CD4-positive, alpha-beta T cell treated with Interleukin-6 for 4 hours (primary cell): ENCODE measurements at regions not wholly inside any gene's neighbourhood (a gene's known extent, or its start where the extent isn't known, plus 50 kb on each side); places are given as distances from the start of the nearest gene placed in this dataset.

Source experiments
- DNase-seq: peaks from one replicate; pipeline ENCODE4 v3.0.0-alpha.2; 2020; ENCODE audit warnings: mixed read lengths

DNA sequence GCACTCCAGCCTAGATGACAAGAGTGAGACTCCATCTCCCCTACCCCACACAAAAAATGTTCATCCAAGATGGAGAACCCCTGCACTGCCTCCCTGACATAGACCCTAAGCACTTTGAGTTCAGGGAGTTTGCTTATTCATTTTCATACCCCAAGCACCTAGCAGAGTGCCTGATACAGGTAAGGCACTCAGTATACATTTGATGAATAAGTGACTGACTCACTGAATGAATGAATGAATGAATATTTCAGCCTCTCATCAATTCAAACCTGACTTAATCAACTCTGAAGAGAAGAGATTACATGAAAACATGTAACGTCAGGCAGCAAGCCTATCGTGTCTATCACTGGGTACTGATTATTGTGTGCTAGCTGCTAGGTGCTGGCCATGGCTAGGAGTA is 121.3 kb upstream of the GADD45A start:
- DNase-seq = no peak

DNA sequence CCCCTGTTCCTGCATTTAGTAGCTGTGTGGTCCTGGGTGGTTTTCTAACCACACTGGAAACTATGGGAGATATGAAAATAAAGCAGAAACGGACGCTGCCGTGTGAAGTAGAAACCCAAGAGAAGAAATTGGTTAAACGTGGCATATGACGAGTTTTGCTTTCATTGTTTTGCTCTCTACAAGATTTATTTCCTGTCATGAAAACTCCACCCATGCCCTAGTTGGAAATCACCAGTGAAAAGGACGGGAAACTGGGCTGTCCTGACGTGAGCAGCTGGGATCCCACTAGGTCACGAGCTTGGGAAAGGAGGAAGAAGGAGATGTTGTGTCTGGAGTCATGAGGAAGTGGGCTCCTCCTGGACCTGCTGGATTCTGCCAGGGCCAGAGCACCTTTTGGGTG is 120.8 kb upstream of the GADD45A start:
- DNase-seq = no peak

DNA sequence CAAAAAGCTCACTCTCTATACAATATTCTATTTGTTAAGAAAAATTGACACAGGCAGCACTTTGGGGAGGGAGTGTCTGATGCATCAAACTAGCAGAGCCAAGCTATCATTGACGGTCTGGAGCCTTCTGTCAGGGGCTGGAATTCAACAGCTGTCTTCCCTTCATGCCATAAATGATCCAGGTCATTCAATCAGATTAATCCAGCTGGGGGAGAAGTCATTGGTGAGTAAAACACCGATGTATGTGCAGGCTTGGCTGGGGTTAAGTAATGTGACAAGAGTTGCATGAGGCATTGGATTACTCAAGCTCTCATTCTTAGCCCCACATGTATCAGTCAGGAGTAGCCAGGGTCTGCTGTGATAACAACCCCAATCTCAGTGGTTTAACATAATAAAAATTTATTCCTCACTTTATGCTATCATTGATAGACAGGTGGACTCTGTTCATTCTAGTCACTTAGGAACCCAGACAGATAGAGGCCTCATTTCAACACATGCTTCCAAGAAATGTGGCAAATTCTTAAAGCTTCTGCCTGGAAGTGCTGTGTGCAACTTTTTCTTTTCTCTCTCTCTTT is 118.1 kb upstream of the GADD45A start:
- no peak for DNase-seq

DNA sequence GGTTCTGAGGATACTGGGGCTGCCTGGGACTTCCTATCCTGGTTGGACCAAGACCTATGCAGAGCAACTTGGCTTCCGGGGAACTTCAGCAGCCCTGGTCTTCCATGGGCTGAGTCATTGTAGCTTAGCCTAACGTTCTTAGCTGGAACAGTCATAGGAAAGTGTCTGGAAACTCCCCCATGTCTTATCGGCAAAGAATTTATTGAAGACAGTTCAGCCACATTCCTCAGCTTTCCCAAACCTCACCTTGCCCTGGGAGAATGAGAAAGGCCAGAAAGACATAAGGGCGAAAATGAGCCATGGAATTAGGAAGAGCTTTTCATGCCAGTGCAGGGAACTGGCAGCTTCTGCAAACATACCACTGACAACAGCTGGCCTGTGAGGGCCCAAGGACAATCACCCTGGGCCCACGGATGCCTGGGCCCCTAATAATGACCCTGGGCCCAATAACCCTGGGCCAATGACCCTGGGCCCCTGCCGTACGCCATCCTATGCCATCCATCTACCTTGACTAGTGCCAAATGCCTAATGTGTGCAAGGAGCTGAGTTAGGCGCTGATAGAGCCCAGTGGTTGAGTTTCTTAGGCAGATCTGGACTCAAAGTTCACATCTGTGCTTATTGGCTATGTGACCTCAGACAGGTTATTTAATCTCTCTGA is 114.4 kb upstream of the GADD45A start:
- no peak for DNase-seq

DNA sequence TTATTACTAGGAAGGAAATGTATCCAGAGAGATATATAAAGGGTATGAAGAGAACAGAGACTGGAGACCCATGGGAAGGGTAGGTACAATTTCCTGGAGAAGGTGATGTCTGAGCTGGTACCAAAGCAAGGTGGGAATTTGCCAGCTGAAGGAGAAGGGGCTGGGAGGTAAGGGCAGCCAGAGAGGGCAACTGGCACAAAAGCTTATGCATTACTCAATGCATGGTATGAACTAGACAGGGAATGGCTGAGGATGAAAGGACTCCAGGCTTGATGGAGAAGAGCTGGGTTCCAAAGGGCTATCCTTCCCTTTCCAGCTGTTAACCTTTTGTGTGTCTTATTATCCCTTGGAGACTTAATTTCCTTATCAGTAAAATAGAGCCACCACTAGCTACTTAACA is 113.6 kb upstream of the GADD45A start:
- DNase-seq = no peak

DNA sequence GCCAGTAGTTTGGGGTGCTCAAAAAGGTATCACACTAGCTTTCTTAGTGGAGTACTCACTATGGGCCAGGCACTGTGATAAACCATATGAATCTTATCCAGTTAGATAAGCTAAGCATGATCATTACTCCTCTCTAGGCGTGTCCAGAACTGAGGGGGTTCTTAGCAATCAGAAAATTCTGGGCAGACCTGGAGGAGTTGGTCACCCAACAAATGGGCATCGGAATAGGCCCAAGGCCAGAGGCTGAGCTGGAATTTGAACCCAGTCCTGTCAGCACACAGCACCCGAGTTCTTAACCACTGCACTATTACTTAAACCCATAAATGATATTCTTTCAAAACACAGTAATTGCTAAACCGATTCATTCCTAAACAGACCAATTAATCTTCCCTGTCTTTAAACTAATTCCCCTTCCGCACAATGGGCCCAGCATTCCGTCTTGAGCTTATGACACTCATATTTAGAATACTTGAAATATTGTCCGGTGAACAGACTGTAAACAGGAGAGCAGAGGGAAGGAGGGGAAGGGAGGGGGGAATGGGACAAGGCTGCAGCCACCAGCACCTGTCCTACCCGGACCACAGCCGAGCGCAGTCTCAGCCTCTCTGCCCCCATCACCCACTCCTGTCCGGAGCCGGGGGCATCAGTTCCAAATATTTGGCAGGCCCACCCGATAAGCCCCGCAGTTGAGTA is 113.0 kb upstream of the GADD45A start:
- DNase-seq = no peak

DNA sequence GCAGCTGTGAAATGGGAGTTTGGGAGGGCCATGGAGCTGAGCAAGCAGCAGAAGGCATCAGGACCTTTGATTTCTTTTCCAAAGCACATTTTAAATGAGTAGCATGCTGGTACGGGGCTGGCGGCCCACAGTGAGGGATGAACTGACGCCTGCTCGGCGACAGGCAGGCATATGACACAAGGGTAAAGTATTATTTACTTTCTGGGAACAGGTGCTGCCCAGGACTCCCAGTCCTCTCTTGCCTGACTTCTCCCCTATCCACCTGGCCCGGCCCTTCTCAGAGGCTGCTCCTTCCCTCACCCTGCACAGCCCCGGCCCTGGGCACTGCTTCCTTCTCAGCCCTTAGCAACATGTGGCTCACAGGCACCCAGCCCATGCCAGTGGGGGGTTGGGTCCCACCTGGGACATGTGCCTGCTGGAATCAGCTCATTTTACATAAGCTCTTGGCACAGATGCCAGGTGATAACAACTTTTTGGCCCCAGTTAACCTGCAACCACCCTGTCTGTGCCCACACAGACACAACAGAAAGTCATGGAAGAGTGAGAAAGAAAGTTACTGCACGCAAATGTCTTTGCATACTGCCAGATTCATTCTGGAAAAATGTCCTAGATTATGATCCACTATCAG is 112.3 kb upstream of the GADD45A start:
- DNase-seq = no peak

DNA sequence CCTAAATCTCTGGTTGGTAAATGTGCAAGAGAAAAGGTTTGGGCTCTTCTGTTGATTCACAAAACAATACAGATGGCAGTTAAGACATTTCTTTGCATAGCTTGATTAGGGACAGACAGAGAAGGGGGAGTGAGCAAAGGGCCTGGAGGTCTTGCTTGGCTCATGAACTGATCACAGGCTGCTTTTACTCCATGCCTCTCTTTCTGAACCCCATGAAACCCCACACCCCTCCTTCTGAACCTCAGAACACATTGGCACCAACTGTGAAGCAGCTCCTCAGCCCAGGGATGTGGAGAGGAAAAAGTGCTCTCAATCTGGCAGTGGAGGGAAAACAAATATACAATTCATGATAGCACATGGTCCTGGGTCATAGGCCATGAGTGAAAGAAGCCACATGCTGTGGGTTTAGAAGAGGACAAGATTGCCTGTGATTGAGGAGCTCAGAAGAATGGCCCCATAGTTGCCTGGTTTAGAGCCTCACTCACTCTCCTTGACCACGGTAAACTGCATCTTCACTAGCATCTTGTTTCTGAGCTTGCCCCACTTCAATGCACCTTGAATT is 111.6 kb upstream of the GADD45A start:
- no peak for DNase-seq

DNA sequence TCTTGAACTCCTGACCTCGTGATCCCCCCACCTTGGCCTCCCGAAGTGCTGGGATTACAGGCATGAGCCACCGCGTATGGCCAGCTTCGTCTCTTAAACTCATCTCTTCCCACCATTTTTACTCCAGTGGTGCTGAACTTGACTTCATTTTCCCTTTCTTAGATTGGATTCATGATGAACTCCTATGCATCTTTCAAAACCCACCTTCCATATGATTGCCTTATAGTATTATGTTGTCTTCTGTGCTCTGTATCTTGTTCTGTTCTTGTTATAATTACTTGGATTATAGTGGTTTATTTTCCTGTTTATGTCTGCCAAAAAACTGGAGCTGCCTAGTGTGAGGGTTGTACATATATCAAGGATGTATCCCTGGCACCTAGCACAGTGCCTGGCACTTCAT is 110.8 kb upstream of the GADD45A start:
- DNase-seq = no peak

DNA sequence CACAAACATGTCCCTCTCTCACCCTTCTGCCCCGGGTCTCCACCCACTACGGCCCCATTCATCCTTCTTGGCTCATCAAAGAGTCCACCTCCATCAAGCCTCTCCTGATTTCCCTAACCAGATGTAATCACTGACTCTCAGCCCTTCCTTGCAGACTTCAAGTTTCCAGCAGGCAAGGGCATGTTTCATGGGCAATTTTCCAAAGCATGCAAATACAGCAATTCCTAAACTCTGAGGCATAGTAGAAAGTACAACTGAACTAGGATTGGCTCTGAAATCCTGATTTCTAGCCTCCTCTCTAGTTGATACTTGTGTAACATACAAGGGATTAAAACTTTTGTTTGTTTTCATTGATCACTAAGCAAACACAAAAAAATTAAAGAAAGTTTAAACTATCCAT is 109.1 kb upstream of the GADD45A start:
- no peak for DNase-seq

DNA sequence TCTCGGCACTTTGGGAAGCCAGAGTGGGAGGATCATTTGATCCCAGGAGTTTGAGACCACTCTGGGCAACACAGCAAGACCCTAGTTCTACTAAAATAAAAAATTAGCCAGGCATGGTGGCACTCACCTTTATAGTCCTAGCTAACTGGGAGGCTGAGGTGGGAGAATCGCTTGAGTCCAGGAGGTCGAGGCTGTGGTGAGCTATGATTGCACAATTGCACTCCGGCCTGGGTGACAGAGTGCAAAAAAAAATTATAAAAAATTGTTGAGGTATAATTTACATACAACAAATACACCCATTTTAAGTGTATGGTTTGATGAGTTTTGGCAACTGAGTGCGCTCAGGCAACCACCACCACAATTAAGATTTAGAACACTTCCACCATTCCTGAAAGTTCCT is 108.5 kb upstream of the GADD45A start:
- no peak for DNase-seq

DNA sequence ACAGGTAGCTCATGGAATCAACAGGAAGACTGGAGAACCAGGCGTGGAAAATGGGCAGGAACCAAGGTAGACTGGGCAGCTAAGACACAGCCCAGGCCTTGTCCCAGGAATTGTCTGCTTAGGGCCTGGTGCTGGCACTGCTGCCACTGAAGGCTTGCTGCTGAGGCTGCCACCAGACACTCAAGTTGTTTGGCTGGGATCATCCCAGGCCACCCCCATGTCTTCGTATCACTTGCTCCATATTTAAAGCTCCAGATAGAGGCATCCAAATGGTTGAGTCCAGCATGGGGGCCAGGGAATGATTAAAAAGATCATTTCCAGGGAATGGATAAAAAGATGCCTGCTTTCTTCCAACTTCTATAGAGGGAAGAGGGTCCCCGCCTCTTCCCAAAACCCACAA is 107.4 kb upstream of the GADD45A start:
- no peak for DNase-seq

DNA sequence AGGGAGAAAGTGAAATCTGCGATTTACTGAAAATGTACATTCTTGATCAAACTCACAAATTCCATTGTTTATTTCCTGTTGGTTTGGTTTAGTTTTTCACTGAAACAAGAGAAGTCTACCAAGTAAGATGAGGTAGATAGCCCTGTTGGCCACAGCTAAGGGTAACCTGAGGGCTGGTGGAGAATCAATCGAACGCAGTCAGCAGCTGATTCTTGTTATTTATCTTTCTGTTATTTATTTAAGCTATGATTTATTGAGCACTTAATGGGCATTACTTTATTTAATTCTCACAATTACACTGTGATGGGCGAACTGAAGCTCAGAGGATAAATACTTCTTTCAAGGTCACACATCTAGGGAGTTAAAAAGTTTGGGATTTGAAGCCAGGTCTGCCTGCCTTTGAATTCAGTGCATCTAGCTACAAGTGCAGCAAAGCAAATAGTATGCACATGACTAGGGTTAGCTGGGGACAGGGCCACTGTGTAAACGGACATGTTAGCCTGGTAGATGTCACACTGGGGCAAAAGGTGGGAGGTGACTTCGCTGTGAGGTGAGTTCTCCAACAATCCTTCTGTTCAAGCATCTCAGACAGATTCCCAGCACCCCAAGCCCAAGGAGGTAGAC is 106.5 kb upstream of the GADD45A start:
- DNase-seq = no peak

DNA sequence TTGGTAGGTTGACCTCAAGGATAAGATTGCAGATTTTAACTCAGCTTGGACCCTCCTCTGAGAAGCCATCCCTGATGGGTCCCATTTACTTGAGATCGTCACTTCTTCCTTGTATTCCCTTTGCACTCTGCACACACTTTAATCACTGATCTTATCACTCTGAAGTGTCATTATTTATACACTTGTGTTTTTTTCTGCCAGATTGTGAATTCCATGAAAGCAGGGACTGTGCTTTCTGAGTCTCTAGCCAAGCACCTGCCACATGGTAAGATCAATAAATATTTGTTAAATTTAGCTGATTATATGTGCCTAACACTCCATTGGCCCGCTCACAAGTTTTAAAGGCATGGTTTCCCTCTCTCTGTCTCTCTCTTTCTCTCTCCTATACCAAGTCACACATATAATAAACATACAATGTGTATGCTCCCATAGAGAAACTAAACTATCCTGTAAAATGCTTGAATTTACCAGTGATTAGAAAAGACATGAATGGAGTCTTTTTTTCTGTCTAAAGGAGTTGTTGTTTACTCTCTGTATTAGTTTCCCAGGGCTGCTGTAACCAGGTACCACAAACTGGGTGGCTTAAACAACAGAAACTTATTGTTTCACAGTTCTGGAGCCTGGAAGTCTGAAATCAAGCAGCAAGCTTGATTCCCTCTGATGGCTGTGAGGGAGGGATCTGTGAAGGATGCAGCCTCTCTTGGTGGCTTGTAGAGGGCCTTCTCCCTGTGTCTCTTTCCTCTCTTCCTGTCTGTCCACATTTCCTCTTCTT is 105.2 kb upstream of the GADD45A start:
- DNase-seq = no peak

DNA sequence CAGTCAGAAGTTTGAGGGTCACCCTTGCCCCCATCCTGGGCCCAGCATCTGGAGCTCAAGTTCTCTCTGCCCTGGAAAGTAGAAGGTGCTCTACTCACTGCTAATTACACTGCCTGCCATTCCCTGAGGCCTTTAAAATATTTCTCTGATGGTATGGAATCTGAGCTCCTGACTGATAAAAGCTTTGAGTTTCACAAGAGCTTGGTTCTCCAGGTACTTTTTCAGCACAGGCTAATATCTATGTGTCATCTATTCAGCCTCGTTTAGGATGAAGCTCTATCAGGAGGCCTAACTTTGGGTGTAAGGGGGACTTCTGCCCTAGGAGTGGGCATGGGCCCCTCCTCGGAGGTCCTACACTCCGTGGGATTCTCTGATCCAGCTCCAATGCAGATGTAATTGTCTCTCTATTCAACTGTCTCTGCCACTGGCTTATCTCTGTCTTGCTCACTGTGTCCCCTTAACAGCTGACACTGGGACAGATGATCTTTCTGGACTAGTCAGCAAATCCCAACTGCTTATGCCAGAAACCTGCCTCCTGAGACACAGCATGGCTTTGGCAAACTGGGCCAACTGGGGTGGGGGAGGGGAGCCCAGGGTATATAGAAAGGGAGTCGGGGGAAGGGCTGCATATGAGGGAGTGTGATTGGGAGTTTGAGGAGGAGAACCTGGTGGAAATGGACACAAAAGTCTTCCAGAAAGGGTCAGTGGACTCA is 104.2 kb upstream of the GADD45A start:
- no peak for DNase-seq

DNA sequence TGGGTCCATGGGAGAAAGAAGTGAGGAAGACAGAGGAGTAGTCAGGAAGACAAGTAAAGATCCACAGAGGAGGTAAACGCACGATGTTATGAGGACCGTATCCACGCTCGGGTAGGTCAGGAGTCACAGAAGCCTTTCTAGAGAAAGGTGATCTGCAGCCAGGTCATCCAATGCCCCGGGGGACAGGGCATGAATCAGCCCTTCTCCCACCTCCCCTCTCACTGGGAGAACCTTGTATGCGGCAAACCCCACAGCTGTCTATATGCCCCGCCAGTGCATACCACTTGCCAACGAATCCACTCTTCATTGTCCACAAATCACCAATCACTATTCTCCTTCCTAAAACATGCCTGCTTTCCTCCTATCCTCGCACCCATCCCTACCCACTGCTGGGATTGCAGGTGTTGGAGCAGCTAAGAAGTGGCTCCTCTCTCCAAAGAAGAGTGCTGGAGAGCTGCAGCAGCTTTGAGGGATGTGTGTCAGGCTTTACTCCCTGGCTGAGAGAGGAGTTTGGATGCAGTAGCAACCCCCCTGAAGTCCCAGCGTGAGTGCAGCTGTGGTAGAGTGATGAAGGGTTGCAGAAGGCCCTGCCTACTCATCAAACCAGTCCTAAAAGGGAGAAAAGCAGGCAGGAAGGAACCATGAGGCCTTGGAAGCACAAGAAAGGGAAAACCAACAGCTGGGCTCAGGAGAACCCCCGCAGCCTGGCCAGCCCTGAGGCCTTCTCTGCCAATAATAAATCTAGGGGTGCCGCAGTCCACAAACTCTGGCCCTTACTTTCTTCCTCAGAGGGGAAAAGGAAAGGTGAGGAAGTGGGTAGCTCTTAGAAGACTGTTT is 102.2 kb upstream of the GADD45A start:
- no peak for DNase-seq

DNA sequence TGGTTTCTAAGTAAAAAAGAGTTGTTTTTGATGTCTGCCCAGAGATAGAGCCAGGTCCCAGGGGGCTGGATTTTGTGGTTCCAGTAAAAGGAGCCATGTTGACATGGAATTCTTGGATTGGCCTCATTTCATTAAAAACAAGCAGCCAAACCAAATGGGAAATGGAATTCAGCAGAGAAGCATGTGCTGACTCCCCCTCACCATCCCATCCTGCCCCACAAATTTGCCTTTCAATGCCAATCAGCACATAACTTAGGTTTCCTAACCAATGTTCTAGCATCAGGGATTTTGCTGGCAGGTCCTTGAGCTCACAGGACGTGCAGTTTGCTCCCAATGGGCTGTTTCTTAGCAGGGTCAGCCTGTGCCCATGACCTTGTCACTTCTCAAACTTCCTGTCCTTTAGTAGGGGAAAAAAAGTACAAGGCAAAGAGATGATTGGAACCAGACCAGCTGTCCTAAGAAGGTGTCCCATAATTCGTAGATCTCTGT is 101.5 kb upstream of the GADD45A start:
- no peak for DNase-seq

DNA sequence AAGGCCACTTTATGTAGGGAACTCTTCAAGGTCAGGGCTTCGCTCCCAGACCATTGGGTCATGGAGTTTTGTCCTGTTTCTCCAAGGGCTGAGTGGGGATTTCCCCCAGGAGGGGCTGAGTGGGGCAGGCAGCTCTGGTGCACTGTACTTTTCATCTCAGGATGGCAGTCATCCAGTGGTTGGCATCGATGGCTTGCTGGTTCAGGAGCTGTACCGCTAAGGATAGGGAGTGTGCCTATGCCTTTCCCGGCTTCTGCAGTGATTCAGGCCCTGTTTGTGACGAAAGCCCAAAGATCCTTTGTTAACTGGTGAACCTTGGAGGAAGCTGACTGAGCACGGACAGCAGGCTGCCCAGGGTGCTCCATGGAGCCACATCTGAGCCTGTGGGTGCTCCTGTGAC is 100.1 kb upstream of the GADD45A start:
- no peak for DNase-seq

DNA sequence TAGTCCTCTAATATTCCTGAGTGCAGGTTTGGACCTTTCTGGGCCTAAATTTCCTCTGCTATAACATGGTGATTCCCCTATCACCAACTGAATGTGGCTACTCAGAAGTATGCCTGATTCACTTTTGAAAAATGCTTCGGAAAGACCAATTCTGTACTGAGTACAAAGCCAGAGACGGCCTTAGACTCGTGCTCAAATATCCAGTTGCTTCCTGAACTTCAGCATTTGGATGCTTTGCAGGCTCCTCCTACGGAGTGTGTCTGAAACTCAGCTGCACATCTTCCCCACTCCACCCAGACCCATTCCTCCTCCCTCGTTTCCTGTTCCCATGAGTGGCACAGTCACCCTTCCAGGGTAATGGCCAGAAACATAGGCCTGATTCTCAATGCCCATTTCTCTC is 98.4 kb upstream of the GADD45A start:
- no peak for DNase-seq

DNA sequence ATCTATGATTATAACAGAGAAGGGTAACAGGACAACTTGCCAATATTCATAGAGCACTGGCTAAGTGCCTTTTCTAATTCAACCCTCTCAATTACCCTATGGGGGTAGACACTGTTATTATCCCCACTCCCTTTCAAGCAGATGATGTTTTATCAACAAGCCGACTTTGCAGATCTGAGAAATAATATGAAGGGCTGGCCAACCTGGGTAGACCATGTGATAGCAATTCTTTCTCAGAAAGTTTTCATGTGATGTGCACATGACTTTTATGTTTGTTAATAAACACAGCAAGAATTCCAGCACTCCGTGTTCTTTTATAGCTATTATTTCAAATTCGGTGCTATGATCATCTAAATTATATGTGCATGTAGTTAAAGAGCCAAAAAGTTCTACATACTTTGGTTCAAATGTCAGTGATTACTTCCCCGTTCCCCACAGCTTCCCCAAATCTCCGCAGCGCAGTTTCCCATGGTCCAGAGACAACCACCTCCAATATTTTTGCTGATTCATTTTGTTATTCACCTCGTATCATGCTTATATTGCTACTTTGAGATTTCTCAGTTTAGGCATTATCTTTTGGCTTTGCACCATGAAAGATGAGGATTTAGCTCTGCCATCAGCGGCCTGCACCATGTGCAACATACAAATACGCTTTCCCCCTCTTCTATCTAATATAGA is 96.7 kb upstream of the GADD45A start:
- no peak for DNase-seq
